ENCODE measurements at regions not wholly inside any gene's neighbourhood (a gene's known extent, or its start where the extent isn't known, plus 50 kb on each side); places are given as distances from the start of the nearest gene placed in this dataset.

DNA sequence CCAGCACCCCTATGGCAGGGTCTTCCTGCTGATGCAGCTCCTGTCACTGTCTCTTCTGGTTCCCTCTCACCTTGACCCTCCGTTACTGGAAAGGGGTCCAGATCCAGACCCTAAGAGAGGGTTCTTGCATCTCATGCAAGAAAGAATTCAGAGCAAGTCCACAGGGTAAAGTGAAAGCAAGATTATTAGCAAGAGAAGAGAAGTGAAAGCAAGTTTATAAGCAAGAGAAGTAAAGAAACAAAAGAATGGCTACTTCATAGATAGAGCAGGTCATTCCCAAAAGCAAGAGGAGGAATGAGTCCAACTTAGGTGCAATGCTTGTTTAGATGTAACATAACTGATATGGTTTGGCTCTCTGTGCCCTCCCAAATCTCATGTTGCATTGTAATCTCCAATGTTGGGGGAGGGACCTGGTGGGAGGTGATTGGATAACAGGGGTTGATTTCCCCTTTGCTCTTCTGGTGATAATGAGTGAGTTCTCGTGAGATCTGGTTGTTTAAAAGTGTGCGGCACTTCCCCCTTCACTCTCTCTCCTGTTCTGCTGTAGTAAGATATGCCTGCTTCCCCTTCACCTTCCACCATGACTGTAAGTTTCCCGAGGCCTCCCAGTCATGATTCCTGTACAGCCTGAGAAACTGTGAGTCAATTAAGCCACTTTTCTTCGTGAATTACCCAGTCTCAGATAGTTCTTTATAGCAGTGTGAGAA is 183.3 kb downstream of the MED10 start:
- TF ChIP-seq CTCF (IDR thresholded peaks at IDR 0.05), result no peak
- no peaks in the 10 kb centered on the region for H3K36me3 Mint-ChIP-seq (ENCODE audit: low read depth)
- peaks cover under 1% of the 10 kb centered on the region for H3K9me3 Mint-ChIP-seq (ENCODE audit: low read depth)
- H3K27ac Mint-ChIP-seq (ENCODE audit: unreplicated experiment), result no peak overlapping the region
- H3K4me3 Mint-ChIP-seq (ENCODE audit: unreplicated experiment), result no peak overlapping the region
- DNase-seq (ENCODE audit: low spot score), result no peak
- no peaks in the 10 kb centered on the region for H3K4me1 Mint-ChIP-seq (ENCODE audit: low read depth)
- peaks cover 5% of the 10 kb centered on the region for H3K27me3 Mint-ChIP-seq (ENCODE audit: low read depth)

DNA sequence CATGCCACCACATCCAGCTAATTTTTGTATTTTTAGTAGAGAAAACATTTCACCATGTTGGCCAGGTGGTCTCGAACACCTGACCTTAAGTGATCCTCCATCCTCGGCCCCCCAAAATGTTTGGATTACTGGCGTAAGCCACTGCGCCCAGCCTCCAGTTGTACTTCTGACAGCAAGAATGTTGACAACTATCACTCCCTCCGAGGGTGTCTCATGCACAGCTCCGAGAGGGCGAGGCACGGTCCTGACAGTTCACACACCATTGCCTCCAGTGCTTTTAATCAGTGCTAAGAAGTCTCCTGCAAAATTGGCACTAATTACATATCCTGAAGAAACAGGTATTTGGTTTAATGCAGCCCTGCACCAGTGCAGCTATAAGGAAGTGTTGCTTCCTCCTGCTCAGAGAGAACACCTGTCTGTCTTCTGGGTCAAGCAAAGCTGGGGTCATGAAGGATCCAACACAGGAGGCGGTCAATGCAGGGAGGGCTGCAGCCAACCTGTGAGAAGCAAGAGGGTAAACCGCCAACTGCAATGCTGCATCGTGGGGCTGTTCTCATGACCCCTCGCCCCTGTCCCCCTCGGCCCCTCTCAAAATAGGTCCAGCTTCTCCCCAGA is 184.0 kb downstream of the MED10 start:
- Mint-ChIP-seq H3K4me3 (ENCODE audit: unreplicated experiment) (no peak overlapping the region), H3K4me1 (ENCODE audit: low read depth) (no peaks in the 10 kb centered on the region), H3K36me3 (ENCODE audit: low read depth) (no peaks in the 10 kb centered on the region), H3K9me3 (ENCODE audit: low read depth) (peaks cover 2% of the 10 kb centered on the region), H3K27me3 (ENCODE audit: low read depth) (peaks cover 5% of the 10 kb centered on the region), H3K27ac (ENCODE audit: unreplicated experiment) (no peak overlapping the region)
- no peak for DNase-seq (ENCODE audit: low spot score)
- TF ChIP-seq CTCF (IDR thresholded peaks at IDR 0.05), result no peak

DNA sequence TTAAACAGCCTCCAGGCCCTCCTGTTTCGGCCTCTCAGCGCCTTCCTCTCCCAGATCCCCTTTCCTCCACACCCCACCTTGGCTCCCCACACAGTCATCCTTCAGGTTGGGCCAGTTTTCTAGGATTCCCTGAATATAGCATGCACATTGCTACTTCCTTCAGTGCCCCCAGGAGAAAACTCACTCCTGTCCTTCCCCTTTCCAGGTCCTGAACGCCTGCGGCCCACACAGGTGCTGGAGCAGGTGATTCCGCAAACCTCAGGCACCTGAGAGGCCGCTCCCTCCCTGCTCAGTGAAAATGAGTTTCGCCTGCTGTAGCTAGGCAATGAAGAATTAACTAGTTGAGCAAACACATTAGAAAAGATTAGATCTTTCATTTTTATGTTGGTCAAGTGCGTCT is 185.0 kb downstream of the MED10 start:
- H3K27me3 Mint-ChIP-seq (ENCODE audit: low read depth), result peaks cover 5% of the 10 kb centered on the region
- H3K4me3 Mint-ChIP-seq (ENCODE audit: unreplicated experiment), result no peak overlapping the region
- peaks cover 2% of the 10 kb centered on the region for H3K9me3 Mint-ChIP-seq (ENCODE audit: low read depth)
- no peak for DNase-seq (ENCODE audit: low spot score)
- TF ChIP-seq CTCF (IDR thresholded peaks at IDR 0.05), result no peak
- H3K36me3 Mint-ChIP-seq (ENCODE audit: low read depth), result no peaks in the 10 kb centered on the region
- no peak overlapping the region for H3K27ac Mint-ChIP-seq (ENCODE audit: unreplicated experiment)
- no peaks in the 10 kb centered on the region for H3K4me1 Mint-ChIP-seq (ENCODE audit: low read depth)

DNA sequence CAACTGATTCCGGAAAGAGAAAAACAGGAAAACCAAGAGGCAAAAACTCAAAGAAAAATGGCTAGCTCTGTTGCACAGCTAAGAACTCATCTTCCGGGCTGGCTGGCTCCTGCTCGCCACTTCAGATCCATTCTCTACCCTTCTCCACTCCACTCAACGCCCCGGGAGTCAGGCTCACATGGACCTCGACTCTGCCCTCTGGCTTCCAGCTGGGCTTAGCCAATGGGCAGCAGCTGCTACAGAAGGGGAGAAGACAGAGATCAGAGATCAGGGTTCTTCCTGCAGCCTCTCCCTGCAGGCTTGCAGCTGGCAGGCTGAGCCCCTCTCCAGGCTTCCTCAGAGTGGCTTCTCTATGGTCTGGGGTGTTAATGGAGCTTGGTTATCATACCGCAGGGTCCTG is 187.5 kb downstream of the MED10 start:
- Mint-ChIP-seq H3K36me3 (ENCODE audit: low read depth) (no peaks in the 10 kb centered on the region), H3K4me1 (ENCODE audit: low read depth) (no peaks in the 10 kb centered on the region), H3K27ac (ENCODE audit: unreplicated experiment) (no peak overlapping the region), H3K9me3 (ENCODE audit: low read depth) (peaks cover 2% of the 10 kb centered on the region), H3K4me3 (ENCODE audit: unreplicated experiment) (no peak overlapping the region), H3K27me3 (ENCODE audit: low read depth) (peaks cover 5% of the 10 kb centered on the region)
- no peak for DNase-seq (ENCODE audit: low spot score)
- TF ChIP-seq CTCF (IDR thresholded peaks at IDR 0.05), result no peak

DNA sequence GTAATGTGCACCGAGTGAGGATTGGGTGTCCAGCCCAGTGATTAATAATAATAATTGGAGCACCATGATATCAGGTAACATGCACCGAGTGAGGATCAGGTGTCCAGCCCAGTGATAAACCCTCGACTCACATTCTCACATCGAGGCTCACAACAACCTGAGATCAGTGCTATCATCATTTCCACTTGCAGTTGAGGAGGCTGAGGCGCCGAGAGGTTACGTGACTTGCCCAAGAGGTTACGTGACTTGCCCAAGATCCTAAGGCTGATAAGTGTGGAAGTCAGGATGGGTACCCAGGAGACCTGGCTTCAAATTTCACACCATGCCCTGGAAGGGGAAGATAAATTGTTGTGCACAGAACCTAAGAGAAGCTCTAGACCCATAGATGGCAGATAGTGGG is 189.4 kb downstream of the MED10 start:
- no peak overlapping the region for H3K27ac Mint-ChIP-seq (ENCODE audit: unreplicated experiment)
- no peak overlapping the region for H3K4me3 Mint-ChIP-seq (ENCODE audit: unreplicated experiment)
- DNase-seq (ENCODE audit: low spot score), result no peak
- H3K4me1 Mint-ChIP-seq (ENCODE audit: low read depth), result no peaks in the 10 kb centered on the region
- H3K36me3 Mint-ChIP-seq (ENCODE audit: low read depth), result no peaks in the 10 kb centered on the region
- peaks cover 5% of the 10 kb centered on the region for H3K27me3 Mint-ChIP-seq (ENCODE audit: low read depth)
- no peak for TF ChIP-seq CTCF (IDR thresholded peaks at IDR 0.05)
- H3K9me3 Mint-ChIP-seq (ENCODE audit: low read depth), result peaks cover 9% of the 10 kb centered on the region

Measured in chondrocyte (in vitro differentiated cells).